ENCODE measurements at regions not wholly inside any gene's neighbourhood (a gene's known extent, or its start where the extent isn't known, plus 50 kb on each side); places are given as distances from the start of the nearest gene placed in this dataset.

DNA sequence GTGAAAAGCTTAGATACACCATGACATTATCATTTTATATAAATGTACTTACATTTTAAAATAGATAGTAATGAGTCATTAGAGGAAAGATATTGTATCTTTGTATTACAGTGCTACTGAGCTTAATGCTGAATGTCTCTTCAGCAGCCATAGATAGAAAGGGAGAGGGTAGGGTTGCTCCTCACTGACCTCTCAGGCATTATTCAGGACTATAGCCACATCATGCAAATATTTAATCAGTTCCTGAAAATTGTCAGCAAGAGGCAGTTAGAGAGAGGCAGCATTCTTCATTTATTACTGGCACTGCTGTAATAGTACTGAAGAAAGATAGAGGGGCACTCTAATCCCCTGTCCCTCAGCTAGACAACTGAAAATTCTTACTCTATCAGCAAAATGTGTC is 242.0 kb upstream of the TANK start:
- no peak for DNase-seq (ENCODE audit: low spot score)

GRCh38 chr2:160918906-160919503 is 241.2 kb upstream of the TANK start:
- DNase-seq (ENCODE audit: low spot score): peak; percentile 6

DNA sequence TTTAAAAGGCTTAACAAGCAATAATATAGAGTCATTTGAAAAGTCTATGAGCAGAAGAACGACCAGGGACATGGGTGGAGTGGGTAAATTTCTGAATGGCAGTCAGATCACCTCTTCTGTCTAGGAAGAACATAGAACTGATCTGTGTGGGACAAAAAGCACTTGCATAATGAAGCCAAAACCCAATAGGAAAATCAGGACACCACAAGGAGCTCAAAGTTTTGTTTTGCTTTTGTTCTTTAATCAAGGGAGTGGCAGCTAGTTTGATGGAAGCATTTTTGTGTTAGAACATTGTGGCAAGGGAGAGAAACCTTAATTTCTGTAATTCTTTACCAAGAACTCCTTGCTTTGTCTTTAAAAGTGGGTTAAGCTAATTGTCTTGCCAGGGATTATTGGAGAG is 240.2 kb upstream of the TANK start:
- DNase-seq (ENCODE audit: low spot score): no peak

- DNase-seq (ENCODE audit: low spot score): no peak
Observed at GRCh38 chr2:160920791-160921303, 239.4 kb upstream of the TANK start.

GRCh38 chr2:160921386-160921964 is 238.8 kb upstream of the TANK start:
- no peak for DNase-seq (ENCODE audit: low spot score)

DNA sequence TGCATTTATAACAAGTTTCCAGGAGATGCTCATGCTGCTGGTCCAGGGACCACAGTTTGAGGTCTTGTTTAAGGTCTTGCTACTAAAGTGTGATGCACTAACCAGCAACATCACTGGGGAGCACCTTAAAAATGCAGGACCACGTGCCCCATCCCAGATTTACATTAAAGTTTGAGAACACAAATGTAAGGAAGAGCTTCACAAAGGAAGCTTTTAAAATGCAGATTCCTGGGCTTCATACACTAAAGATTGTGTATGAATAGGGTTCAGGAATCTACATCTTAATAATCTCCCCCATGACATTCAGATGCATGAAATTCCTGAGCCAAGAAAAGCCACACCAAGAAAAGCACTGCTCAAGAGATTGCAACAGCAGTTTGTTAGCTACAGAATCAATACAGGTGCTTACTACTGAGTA is 235.3 kb upstream of the TANK start:
- no peak for DNase-seq (ENCODE audit: low spot score)

GRCh38 chr2:160925956-160926355 is 234.3 kb upstream of the TANK start:
- DNase-seq (ENCODE audit: low spot score): no peak

DNA sequence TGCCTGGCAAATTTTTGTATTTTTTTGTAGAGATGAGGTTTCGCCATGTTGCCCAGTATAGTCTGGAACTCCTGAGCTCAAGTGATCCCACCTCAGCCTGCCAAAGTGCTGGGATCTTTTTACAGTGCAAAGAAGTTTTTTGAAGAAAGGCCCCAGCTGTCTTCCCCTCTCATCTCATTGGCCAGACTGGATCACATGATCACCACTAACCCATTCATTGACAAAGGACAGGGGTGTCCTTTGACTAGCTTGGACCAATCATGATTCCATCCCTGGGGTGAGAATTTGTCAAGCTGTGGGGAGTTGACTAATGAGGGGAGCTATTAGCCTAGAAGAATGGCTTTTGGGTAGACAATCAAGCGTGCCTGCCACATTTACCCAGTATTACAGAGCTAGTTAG is 232.9 kb upstream of the TANK start:
- DNase-seq (ENCODE audit: low spot score): no peak

DNA sequence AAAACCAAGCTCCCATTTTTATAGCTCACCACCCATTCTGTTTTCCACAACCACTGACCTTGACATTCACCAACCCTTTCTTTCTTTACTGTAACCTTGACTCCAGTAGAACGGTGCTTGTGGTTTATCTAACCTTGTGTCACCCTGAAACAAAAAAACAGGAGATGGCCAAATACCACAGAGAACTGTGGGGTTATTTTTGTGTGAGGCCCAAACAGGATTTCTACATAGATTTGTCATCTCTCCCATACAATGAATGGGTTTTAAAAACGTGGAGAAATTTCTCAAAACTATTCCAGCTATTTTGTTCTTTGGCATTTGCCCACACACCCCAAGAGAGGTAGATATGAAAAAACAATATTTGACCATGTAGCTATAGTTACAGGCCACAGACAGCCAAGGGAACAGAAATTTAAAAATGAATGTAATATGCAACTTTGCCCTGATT is 231.3 kb upstream of the TANK start:
- no peak for DNase-seq (ENCODE audit: low spot score)

DNA sequence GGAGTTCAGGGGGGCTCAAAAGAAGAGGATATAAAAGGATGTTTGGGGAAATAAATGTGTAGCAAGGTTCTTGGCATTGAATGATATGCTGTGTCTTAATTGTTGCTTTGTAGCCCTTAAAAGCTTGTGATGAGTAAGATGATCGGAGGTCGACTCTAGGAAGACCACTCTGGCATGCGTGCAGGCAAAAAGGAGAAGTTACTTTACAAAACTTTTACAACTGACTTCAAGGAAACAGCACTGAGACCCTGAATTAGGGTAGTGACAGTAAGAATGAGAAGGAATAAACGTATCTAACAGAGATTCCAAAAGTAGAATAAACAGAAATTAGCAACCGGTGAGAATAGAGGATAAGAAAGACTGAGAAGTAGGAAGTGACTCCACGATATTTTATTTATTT is 228.7 kb upstream of the TANK start:
- DNase-seq (ENCODE audit: low spot score): no peak

DNA sequence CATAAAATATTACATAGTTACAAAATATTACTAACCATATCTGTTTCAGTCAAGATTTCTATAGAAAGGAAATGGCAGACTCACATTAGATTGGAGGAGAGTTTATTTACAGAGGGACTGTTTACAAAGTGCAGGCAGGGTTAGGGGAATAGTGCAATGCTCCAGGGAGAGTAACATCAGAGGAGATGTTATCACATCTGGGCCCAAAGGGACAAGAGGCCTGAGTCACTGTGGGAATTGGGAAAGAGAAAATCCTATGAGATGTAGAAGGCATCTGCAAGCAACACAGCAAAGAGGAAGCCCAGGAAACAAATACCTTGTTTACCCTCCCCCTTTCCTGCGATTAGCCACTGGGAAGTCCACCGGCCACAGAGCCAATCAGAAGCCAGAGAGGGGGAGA is 227.3 kb upstream of the TANK start:
- DNase-seq (ENCODE audit: low spot score): no peak

- DNase-seq (ENCODE audit: low spot score): no peak
Observed at GRCh38 chr2:160934263-160934662, 226.0 kb upstream of the TANK start.

DNA sequence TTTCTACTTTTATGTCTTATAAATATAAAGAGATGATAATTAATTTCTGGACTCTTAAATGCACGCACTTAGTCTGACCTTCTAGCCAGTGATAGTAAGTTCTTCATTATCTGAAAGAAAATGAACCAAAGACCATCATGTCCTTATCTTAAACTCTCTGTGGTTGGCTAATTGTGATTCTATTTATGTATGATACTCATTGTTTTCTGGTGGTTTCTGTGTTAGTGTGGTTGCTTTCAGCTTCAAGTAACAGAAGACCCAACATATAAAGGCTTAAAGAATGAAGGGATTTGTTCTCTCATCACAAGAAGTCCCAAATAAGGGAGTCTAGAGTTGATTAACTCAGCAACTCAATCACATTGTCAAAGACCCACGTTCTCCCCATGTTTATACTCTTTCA is 225.2 kb upstream of the TANK start:
- DNase-seq (ENCODE audit: low spot score): no peak

- DNase-seq (ENCODE audit: low spot score): no peak
Observed at GRCh38 chr2:160936044-160936806, 224.0 kb upstream of the TANK start.

- DNase-seq (ENCODE audit: low spot score): no peak
Observed at GRCh38 chr2:160940271-160940670, 220.0 kb upstream of the TANK start.

- peak; percentile 3 for DNase-seq (ENCODE audit: low spot score)
Observed at GRCh38 chr2:160940699-160941098, 219.5 kb upstream of the TANK start.

GRCh38 chr2:160941290-160941846 is 218.9 kb upstream of the TANK start:
- no peak for DNase-seq (ENCODE audit: low spot score)

- DNase-seq (ENCODE audit: low spot score): no peak
Observed at GRCh38 chr2:160942476-160943142, 217.6 kb upstream of the TANK start.

DNA sequence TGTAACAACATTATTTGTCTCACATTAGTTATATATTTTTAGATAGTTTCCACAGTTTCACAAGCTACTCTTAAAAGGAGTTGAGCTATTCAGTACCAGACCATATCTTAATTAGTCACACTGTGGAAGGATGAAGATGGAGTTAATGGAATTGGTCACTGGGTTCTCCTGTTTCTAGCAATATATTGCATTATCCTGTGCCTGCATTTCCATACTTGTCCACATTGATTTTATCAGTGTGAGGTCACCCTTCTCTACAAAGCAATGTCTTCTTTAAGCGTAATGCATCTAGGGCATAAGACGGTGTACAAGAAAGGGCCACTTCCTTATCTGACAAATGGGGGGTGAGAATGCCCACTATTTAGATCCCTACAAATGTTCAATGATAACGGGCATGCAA is 216.8 kb upstream of the TANK start:
- no peak for DNase-seq (ENCODE audit: low spot score)

DNA sequence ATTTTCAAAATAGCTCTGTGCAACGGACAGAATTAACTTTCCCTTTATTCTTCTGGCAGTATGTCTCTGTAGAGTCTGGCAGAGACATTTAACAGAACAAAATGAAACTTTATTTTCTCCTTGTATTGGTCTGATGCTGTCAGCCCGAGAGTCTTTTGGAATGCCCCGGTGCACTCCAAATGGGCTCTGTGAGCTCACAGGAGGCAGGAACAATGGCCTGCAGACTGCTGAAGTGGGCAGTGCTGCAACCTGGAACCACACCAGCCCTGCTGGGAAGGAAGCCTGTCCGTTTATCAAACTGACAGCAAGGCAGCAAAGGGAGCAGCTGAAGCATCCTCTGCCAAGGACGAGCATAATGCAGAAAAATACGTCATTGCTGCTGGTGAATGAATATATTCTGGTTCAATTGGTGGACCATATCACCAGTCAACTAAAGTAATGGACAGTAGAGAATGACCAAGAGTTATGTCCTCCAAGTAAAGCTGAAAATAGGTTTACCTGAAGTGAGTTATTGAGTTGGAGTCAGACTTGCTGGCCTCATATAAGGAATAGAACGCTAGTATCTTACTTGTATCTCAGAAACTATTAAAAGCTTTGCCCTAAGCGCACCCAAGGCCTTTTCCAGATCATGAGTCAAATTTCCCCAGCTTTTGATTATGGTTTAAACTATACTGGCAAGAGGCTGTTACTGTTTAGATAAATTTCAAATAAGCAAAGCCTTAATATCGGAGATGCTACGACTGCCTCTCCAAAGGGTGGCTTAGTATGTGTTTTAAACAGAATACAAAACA is 207.6 kb upstream of the TANK start:
- DNase-seq (ENCODE audit: low spot score): no peak

GRCh38 chr2:160955578-160955977 is 204.7 kb upstream of the TANK start:
- no peak for DNase-seq (ENCODE audit: low spot score)
